Gastroesophageal sphincter (tissue), 4 donors: ENCODE measurements at regions not wholly inside any gene's neighbourhood (a gene's known extent, or its start where the extent isn't known, plus 50 kb on each side); places are given as distances from the start of the nearest gene placed in this dataset.

Experiments used
- ATAC-seq: fragments of 150-250 bp; one replicate; pipeline ENCODE4 v1.9.1; 2016; ENCODE audit warnings: mild to moderate bottlenecking, moderate library complexity
- H3K27ac ChIP-seq, 4 donors: fragments of 200-600 bp; sonication (generic) in 3 of 4; 1 replicate in 3 of 4; 2 replicates in 1 of 4; pipeline ENCODE4 v1.5.1; 2016 to 2019
- H3K27me3 ChIP-seq: fragments of 200-600 bp; sonication (generic); one replicate; pipeline ENCODE4 v1.5.1; 2019
- H3K36me3 ChIP-seq, 2 donors: fragments of 200-600 bp; sonication (generic); one replicate each; pipeline ENCODE4 v1.5.1; 2019; ENCODE audit warnings: control low read depth in 1 of 2
- H3K4me1 ChIP-seq, 3 donors: fragments of 200-600 bp; sonication (generic); 1 replicate in 2 of 3; 2 replicates in 1 of 3; pipeline ENCODE4 v1.5.1; 2016 to 2019; ENCODE audit warnings: control low read depth in 2 of 3
- H3K4me3 ChIP-seq, 2 donors: fragments of 200-600 bp; sonication (generic); one replicate each; pipeline ENCODE4 v1.5.1; 2019; ENCODE audit warnings: mild to moderate bottlenecking in 1 of 2, moderate library complexity in 1 of 2
- H3K9me3 ChIP-seq, 3 donors: fragments of 200-600 bp; sonication (generic); one replicate each; pipeline ENCODE4 v1.5.1; 2017 to 2019; ENCODE audit warnings: control low read depth in 2 of 3
- EP300 ChIP-seq: sonication (generic); formaldehyde crosslinking; IDR thresholded peaks from one replicate; pipeline ENCODE4 v1.6.1; 2017; ENCODE audit warnings: antibody characterized with exemption, mild to moderate bottlenecking
- POLR2A ChIP-seq, 2 donors: fragments of 450-650 bp; IDR thresholded peaks; one replicate each; pipeline ENCODE4 v1.6.1; 2017; ENCODE audit warnings: antibody characterized with exemption in 2 of 2, mild to moderate bottlenecking in 2 of 2, moderate library complexity in 1 of 2
- POLR2AphosphoS5 ChIP-seq: sonication (generic); formaldehyde crosslinking; IDR thresholded peaks from one replicate; pipeline ENCODE4 v1.6.1; 2017; ENCODE audit warnings: antibody characterized with exemption
- WGBS, 2 donors: methylation state at CpG; one replicate each; pipeline ENCODE4 v1.1.5; 2018; ENCODE audit warnings: low coverage in 1 of 2; 5-methylcytosine and 5-hydroxymethylcytosine counted together
- TF ChIP-seq, protein P1 (sequence below), 4 experiments: fragments of 200-600 bp in 2 of 4; fragments of 450-650 bp in 2 of 4; sonication (generic) in 1 of 4; IDR thresholded peaks; one replicate each; pipeline ENCODE4 v1.5.1; 2017 to 2019; ENCODE audit warnings: antibody characterized with exemption in 4 of 4, mild to moderate bottlenecking in 2 of 4, moderate library complexity in 2 of 4

DNA sequence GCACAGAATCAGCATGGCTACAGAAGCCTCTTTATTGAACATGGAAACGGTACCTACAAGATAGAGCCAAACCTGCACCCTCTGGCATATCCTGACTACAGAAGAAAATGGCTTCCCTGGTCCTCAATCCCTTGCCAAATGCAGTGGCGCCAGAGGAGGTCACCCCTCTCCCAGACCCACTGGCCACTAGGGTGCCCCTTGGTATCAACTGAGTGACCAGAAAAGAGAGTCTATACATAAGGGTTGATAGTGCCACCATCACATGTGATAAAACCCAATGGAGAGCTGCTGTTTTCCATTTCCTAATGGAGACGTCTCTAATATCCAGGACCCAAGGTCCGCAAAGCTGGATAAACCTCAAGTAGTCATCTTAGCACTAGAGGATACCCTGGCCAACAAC lies 52.7 kb upstream of the ALK start:
- H3K4me3 ChIP-seq: no peak overlapping the region
- no peak overlapping the region for H3K27ac ChIP-seq
- H3K27me3 ChIP-seq: peaks cover 5% of the 10 kb centered on the region
- no peaks in the 10 kb centered on the region for H3K4me1 ChIP-seq
- no peak for TF ChIP-seq EP300
- TF ChIP-seq, protein P1, sequence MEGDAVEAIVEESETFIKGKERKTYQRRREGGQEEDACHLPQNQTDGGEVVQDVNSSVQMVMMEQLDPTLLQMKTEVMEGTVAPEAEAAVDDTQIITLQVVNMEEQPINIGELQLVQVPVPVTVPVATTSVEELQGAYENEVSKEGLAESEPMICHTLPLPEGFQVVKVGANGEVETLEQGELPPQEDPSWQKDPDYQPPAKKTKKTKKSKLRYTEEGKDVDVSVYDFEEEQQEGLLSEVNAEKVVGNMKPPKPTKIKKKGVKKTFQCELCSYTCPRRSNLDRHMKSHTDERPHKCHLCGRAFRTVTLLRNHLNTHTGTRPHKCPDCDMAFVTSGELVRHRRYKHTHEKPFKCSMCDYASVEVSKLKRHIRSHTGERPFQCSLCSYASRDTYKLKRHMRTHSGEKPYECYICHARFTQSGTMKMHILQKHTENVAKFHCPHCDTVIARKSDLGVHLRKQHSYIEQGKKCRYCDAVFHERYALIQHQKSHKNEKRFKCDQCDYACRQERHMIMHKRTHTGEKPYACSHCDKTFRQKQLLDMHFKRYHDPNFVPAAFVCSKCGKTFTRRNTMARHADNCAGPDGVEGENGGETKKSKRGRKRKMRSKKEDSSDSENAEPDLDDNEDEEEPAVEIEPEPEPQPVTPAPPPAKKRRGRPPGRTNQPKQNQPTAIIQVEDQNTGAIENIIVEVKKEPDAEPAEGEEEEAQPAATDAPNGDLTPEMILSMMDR (IDR thresholded peaks at IDR 0.05): no peak
- TF ChIP-seq POLR2AphosphoS5: no peak
- no peak for TF ChIP-seq POLR2A (IDR thresholded peaks at IDR 0.05)
- no peak for ATAC-seq
- no peaks in the 10 kb centered on the region for H3K36me3 ChIP-seq
- WGBS, 2 donors: 90% methylated on average over 2 of the region's 4 CpGs; no CpG with 5 or more reads in 1 of the 2 donors
- H3K9me3 ChIP-seq: no peaks in the 10 kb centered on the region

DNA sequence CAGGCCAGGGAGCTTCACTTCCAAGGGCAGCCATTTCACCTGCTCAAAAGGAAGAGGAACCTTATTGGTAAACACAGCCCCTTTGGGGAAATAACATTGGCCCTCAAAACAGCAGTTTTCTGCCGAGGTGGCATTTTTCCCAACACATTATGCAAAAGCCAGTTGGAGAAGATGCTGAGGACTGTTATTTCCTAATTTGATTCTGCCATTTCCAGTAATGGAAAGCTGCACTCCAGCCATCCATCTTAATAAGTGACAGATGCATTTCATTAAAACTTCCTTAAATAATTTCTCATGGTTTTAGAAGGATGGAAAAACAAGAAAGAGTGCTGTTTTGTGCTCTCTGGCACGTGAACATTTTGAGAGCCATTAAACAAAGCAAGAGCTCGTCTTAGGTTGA lies 55.9 kb upstream of the ALK start:
- no peak for ATAC-seq
- H3K4me3 ChIP-seq: no peak overlapping the region
- no peaks in the 10 kb centered on the region for H3K27me3 ChIP-seq
- H3K27ac ChIP-seq: no peak overlapping the region
- no peaks in the 10 kb centered on the region for H3K36me3 ChIP-seq
- H3K4me1 ChIP-seq: no peaks in the 10 kb centered on the region
- 56 to 59% methylated on average over 3 of the region's 3 CpGs for WGBS, 2 donors
- H3K9me3 ChIP-seq: no peaks in the 10 kb centered on the region
- TF ChIP-seq POLR2A (IDR thresholded peaks at IDR 0.05): no peak
- no peak for TF ChIP-seq EP300
- no peak for TF ChIP-seq POLR2AphosphoS5
- TF ChIP-seq, protein P1 (IDR thresholded peaks at IDR 0.05): no peak

DNA sequence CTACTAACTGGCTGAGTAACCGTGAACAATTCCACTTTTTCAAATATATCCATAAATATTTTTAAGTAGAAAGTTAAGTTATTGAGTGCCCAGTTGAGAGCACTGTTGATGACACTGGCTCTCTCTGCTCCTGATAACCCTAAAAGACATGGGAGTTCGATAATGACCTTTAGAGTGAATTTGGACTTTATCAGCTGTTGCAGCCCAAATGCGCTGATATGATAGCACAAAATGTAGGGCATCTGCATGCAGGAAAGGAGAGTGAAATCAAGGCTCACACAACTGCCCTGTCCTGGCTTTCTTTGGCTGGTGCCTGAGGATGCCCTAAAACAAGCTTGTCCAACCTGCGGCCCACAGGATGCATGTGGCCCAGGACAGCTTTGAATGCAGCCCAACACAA lies 60.0 kb upstream of the ALK start:
- Histone ChIP-seq H3K4me3 (no peak overlapping the region), H3K27me3 (peaks cover 5% of the 10 kb centered on the region), H3K4me1 (no peaks in the 10 kb centered on the region), H3K9me3 (no peaks in the 10 kb centered on the region), H3K36me3 (no peaks in the 10 kb centered on the region), H3K27ac (no peak overlapping the region)
- no peak for TF ChIP-seq EP300
- WGBS, 2 donors: 81 to 96% methylated on average over 3 to 4 of the region's 4 CpGs
- no peak for ATAC-seq

DNA sequence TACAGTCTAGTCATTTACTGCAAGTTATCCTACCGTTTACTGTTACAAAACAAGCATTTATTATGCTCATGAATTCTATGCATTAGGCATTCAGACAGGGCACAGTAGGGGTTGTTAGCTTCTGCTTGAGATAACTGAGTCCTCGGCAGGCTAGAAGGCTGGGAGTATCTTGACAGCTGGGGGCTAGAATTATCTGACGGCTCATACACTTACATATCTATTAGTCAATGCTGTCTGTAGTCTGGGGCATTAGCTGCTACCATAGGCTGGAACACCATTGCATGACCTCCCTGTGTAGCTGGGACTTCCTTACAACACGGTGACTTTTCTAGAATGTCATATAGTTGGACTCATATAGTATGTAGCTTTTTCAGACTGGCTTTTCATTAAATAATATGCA lies 61.9 kb upstream of the ALK start:
- no peak for ATAC-seq
- TF ChIP-seq, protein P1 (IDR thresholded peaks at IDR 0.05): no peak
- TF ChIP-seq POLR2AphosphoS5: no peak
- no peak for TF ChIP-seq POLR2A (IDR thresholded peaks at IDR 0.05)
- TF ChIP-seq EP300: no peak
- Histone ChIP-seq H3K27me3 (peaks cover 8% of the 10 kb centered on the region), H3K27ac (no peak overlapping the region), H3K36me3 (no peaks in the 10 kb centered on the region), H3K4me3 (no peak overlapping the region), H3K9me3 (no peaks in the 10 kb centered on the region), H3K4me1 (no peaks in the 10 kb centered on the region)
- 58 to 100% methylated on average over 1 to 4 of the region's 4 CpGs for WGBS, 2 donors

DNA sequence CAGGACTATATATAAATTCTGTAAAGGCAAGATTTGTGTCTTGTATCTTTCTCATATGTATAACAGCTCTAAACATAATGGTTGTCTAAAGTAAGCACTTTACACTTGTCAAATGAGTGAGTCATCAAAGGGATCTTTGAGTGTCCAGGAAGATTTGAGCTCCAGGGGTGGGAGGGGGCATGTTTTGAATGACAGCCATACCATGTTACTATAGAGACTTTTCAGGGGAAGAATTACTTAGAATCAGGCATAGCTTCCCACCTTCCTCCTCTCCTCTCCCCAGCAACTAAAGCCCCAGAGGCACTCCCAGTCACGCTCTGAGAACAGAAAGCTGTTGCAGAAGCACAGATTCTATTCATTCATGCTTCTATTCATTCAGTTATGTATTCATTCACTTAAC lies 65.8 kb upstream of the ALK start:
- Histone ChIP-seq H3K4me3 (no peak overlapping the region), H3K27me3 (peaks cover 8% of the 10 kb centered on the region), H3K4me1 (no peaks in the 10 kb centered on the region), H3K9me3 (no peaks in the 10 kb centered on the region), H3K27ac (no peak overlapping the region), H3K36me3 (no peaks in the 10 kb centered on the region)
- ATAC-seq: no peak
- no peak for TF ChIP-seq EP300
- TF ChIP-seq, protein P1 (IDR thresholded peaks at IDR 0.05): no peak
- no peak for TF ChIP-seq POLR2AphosphoS5
- no peak for TF ChIP-seq POLR2A (IDR thresholded peaks at IDR 0.05)
- WGBS, 2 donors: 85% methylated on average over 1 of the region's 1 CpG; no CpG with 5 or more reads in 1 of the 2 donors
